ENCODE measurements at regions not wholly inside any gene's neighbourhood (a gene's known extent, or its start where the extent isn't known, plus 50 kb on each side); places are given as distances from the start of the nearest gene placed in this dataset.

DNA sequence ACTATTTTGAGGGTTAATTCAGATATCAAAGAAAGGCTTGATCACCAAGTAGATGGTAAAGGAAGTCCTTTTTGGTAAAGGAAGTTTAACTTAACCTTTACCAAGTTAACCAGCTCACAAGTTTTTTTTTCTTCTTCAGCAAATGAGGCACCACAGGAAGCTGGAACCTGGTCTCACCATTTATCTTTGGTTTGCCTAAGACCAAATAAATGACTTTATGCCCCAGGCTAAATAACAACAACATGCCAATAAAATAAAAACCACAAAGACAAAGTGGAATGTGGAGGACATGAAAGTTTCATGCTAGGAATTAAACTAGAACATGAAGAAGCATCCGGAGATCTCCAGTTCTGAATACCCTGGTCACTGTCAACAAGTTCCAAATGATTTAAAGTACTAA lies 116.8 kb upstream of the PRICKLE1 start:
- H2BK120ac ChIP-seq (ENCODE audit: low read depth, low read length), result no peak overlapping the region
- WGBS, result 83% methylated on average over 1 of the region's 1 CpG

DNA sequence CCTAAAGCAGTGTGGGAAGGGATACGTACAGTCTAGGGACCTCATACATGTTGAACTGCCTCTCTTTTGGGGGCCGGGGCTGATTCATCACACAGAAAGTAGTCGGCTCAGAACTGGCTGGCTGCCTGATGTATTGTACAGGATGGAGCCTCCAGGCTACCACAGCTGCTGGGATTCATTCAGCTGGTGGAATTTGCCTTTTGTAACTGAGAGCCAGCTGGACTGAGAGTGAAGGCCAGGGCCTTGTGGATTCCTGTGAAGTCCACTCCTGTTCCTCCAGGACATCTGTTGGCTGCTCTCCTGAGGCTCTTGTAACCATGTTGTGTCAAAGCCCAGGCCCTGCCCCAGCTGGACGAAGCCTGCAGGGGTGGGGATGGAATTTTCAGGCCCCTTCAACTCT lies 116.3 kb upstream of the PRICKLE1 start:
- peak overlapping the region; percentile 79 for H3K27ac ChIP-seq (ENCODE audit: low read length, poor library complexity, severe bottlenecking)
- no peaks in the 10 kb centered on the region for H3K9me3 ChIP-seq (ENCODE audit: control insufficient read depth, low read length)
- H3K27me3 ChIP-seq (ENCODE audit: control insufficient read depth in 1 of 2, insufficient read depth in 1 of 2, low read length in 2 of 2), result no peaks in the 10 kb centered on the region
- no peak overlapping the region for H3K14ac ChIP-seq (ENCODE audit: low read length in 2 of 2)
- WGBS, result 29% methylated on average over 3 of the region's 4 CpGs
- no peaks in the 10 kb centered on the region for H3K36me3 ChIP-seq (ENCODE audit: control insufficient read depth in 1 of 2, insufficient read depth in 2 of 2, low read depth in 1 of 2, low read length in 2 of 2)
- H3K23ac ChIP-seq (ENCODE audit: low read length in 2 of 2), result no peak overlapping the region
- H2AFZ ChIP-seq (ENCODE audit: low read depth, low read length), result no peak overlapping the region
- no peak overlapping the region for H3K18ac ChIP-seq (ENCODE audit: low read depth in 1 of 2, low read length in 2 of 2)
- no peak overlapping the region for H2BK120ac ChIP-seq (ENCODE audit: low read depth, low read length)
- no peak overlapping the region for H2BK15ac ChIP-seq (ENCODE audit: low read depth, poor library complexity, severe bottlenecking)
- peak; percentile 76 for DNase-seq
- peak overlapping the region; percentile 41 for H3K9ac ChIP-seq (ENCODE audit: low read length)
- H2BK12ac ChIP-seq (ENCODE audit: low read length in 2 of 2), result no peak overlapping the region
- no peak overlapping the region for H4K8ac ChIP-seq (ENCODE audit: low read length)
- H3K4me1 ChIP-seq (ENCODE audit: control insufficient read depth, insufficient read depth, low read depth, low read length), result peaks cover 4% of the 10 kb centered on the region
- H4K91ac ChIP-seq (ENCODE audit: low read length), result no peak overlapping the region
- H3K79me1 ChIP-seq (replicated peaks; ENCODE audit: low read length, poor library complexity, severe bottlenecking), result no peaks in the 10 kb centered on the region
- no peak overlapping the region for H2AK5ac ChIP-seq (ENCODE audit: low read length, severe bottlenecking)
- H3K4me2 ChIP-seq (ENCODE audit: low read length, poor library complexity, severe bottlenecking), result no peak overlapping the region
- H3K4me3 ChIP-seq (ENCODE audit: insufficient read depth in 1 of 2, low read depth in 1 of 2, low read length in 2 of 2), result no peak overlapping the region
- no peak overlapping the region for H3K4ac ChIP-seq (ENCODE audit: low read depth in 1 of 2, low read length in 2 of 2)
- H2BK5ac ChIP-seq (ENCODE audit: low read depth, low read length, poor library complexity, severe bottlenecking), result no peak overlapping the region

More for the DNA sequence above, 116.8 kb upstream of the PRICKLE1 start:
- Histone ChIP-seq H3K14ac (ENCODE audit: low read length in 2 of 2) (no peak overlapping the region), H2BK12ac (ENCODE audit: low read length in 2 of 2) (no peak overlapping the region), H3K4ac (ENCODE audit: low read depth in 1 of 2, low read length in 2 of 2) (no peak overlapping the region), H3K27me3 (ENCODE audit: control insufficient read depth in 1 of 2, insufficient read depth in 1 of 2, low read length in 2 of 2) (no peaks in the 10 kb centered on the region), H2AFZ (ENCODE audit: low read depth, low read length) (no peak overlapping the region), H3K18ac (ENCODE audit: low read depth in 1 of 2, low read length in 2 of 2) (no peak overlapping the region), H3K4me1 (ENCODE audit: control insufficient read depth, insufficient read depth, low read depth, low read length) (peaks cover 4% of the 10 kb centered on the region), H3K23ac (ENCODE audit: low read length in 2 of 2) (no peak overlapping the region), H4K8ac (ENCODE audit: low read length) (no peak overlapping the region), H2BK15ac (ENCODE audit: low read depth, poor library complexity, severe bottlenecking) (no peak overlapping the region), H3K27ac (ENCODE audit: low read length, poor library complexity, severe bottlenecking) (peak overlapping the region; percentile 79), H3K4me3 (ENCODE audit: insufficient read depth in 1 of 2, low read depth in 1 of 2, low read length in 2 of 2) (no peak overlapping the region), H2AK5ac (ENCODE audit: low read length, severe bottlenecking) (no peak overlapping the region), H3K4me2 (ENCODE audit: low read length, poor library complexity, severe bottlenecking) (no peak overlapping the region), H3K9me3 (ENCODE audit: control insufficient read depth, low read length) (no peaks in the 10 kb centered on the region), H3K36me3 (ENCODE audit: control insufficient read depth in 1 of 2, insufficient read depth in 2 of 2, low read depth in 1 of 2, low read length in 2 of 2) (no peaks in the 10 kb centered on the region), H4K91ac (ENCODE audit: low read length) (no peak overlapping the region), H3K9ac (ENCODE audit: low read length) (peak overlapping the region; percentile 41), H3K79me1 (replicated peaks; ENCODE audit: low read length, poor library complexity, severe bottlenecking) (no peaks in the 10 kb centered on the region), H2BK5ac (ENCODE audit: low read depth, low read length, poor library complexity, severe bottlenecking) (peak overlapping the region; percentile 57)
- DNase-seq, result no peak

DNA sequence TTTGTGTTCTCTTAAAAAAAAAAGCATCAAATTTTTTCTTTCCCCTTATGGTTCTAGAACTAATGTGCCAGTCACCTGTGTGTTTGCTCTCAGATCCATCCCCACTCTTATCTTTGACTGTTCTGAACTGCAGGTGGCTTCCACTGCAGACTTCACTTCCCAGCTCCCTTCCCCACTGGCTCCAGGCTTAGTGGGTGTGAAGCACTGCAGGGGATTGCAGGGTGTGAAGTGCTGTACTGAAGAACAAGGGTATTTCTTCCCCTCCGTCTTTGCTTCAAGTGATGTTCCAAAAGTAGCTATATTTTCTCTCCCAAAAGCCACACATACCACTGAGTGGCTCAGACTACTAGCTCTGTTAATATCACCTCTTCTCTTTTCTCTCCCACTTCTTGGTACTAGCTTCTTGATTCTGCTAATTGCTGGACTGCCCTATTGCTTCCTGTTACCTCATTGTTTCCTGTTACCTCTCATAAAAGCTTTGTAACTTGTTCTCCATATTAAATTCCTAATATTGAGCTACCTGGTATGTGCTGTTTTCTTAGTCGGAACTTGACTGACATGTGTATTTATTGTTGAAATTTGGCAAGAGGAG lies 115.4 kb upstream of the PRICKLE1 start:
- no peaks in the 10 kb centered on the region for H3K9me3 ChIP-seq (ENCODE audit: control insufficient read depth, low read length)
- no peak for DNase-seq
- WGBS, result 48% methylated on average over 1 of the region's 2 CpGs
- H2AK5ac ChIP-seq (ENCODE audit: low read length, severe bottlenecking), result no peak overlapping the region
- H3K27ac ChIP-seq (ENCODE audit: low read length, poor library complexity, severe bottlenecking), result no peak overlapping the region
- H2BK15ac ChIP-seq (ENCODE audit: low read depth, poor library complexity, severe bottlenecking), result no peak overlapping the region
- H3K18ac ChIP-seq (ENCODE audit: low read depth in 1 of 2, low read length in 2 of 2), result no peak overlapping the region
- H3K4me3 ChIP-seq (ENCODE audit: insufficient read depth in 1 of 2, low read depth in 1 of 2, low read length in 2 of 2), result no peak overlapping the region
- no peak overlapping the region for H2BK12ac ChIP-seq (ENCODE audit: low read length in 2 of 2)
- H3K14ac ChIP-seq (ENCODE audit: low read length in 2 of 2), result peak overlapping the region in 1 of 2 experiments; percentile 75
- peaks cover 4% of the 10 kb centered on the region for H3K4me1 ChIP-seq (ENCODE audit: control insufficient read depth, insufficient read depth, low read depth, low read length)
- no peaks in the 10 kb centered on the region for H3K27me3 ChIP-seq (ENCODE audit: control insufficient read depth in 1 of 2, insufficient read depth in 1 of 2, low read length in 2 of 2)
- no peak overlapping the region for H3K9ac ChIP-seq (ENCODE audit: low read length)
- no peak overlapping the region for H4K91ac ChIP-seq (ENCODE audit: low read length)
- H3K4ac ChIP-seq (ENCODE audit: low read depth in 1 of 2, low read length in 2 of 2), result no peak overlapping the region
- H3K23ac ChIP-seq (ENCODE audit: low read length in 2 of 2), result no peak overlapping the region
- H2BK120ac ChIP-seq (ENCODE audit: low read depth, low read length), result no peak overlapping the region
- H4K8ac ChIP-seq (ENCODE audit: low read length), result no peak overlapping the region
- H3K36me3 ChIP-seq (ENCODE audit: control insufficient read depth in 1 of 2, insufficient read depth in 2 of 2, low read depth in 1 of 2, low read length in 2 of 2), result no peaks in the 10 kb centered on the region
- H2AFZ ChIP-seq (ENCODE audit: low read depth, low read length), result no peak overlapping the region
- no peak overlapping the region for H3K4me2 ChIP-seq (ENCODE audit: low read length, poor library complexity, severe bottlenecking)
- no peaks in the 10 kb centered on the region for H3K79me1 ChIP-seq (replicated peaks; ENCODE audit: low read length, poor library complexity, severe bottlenecking)
- no peak overlapping the region for H2BK5ac ChIP-seq (ENCODE audit: low read depth, low read length, poor library complexity, severe bottlenecking)

- Histone ChIP-seq H3K4me3 (ENCODE audit: insufficient read depth in 1 of 2, low read depth in 1 of 2, low read length in 2 of 2) (no peak overlapping the region), H3K36me3 (ENCODE audit: control insufficient read depth in 1 of 2, insufficient read depth in 2 of 2, low read depth in 1 of 2, low read length in 2 of 2) (no peaks in the 10 kb centered on the region), H3K23ac (ENCODE audit: low read length in 2 of 2) (no peak overlapping the region), H4K91ac (ENCODE audit: low read length) (no peak overlapping the region), H3K4me1 (ENCODE audit: control insufficient read depth, insufficient read depth, low read depth, low read length) (peaks cover 4% of the 10 kb centered on the region), H3K18ac (ENCODE audit: low read depth in 1 of 2, low read length in 2 of 2) (no peak overlapping the region), H3K27ac (ENCODE audit: low read length, poor library complexity, severe bottlenecking) (no peak overlapping the region), H3K79me1 (replicated peaks; ENCODE audit: low read length, poor library complexity, severe bottlenecking) (no peaks in the 10 kb centered on the region), H3K14ac (ENCODE audit: low read length in 2 of 2) (no peak overlapping the region), H2BK15ac (ENCODE audit: low read depth, poor library complexity, severe bottlenecking) (no peak overlapping the region), H3K4me2 (ENCODE audit: low read length, poor library complexity, severe bottlenecking) (no peak overlapping the region), H2AFZ (ENCODE audit: low read depth, low read length) (no peak overlapping the region), H3K9me3 (ENCODE audit: control insufficient read depth, low read length) (no peaks in the 10 kb centered on the region), H3K27me3 (ENCODE audit: control insufficient read depth in 1 of 2, insufficient read depth in 1 of 2, low read length in 2 of 2) (no peaks in the 10 kb centered on the region), H2BK5ac (ENCODE audit: low read depth, low read length, poor library complexity, severe bottlenecking) (no peak overlapping the region), H2BK120ac (ENCODE audit: low read depth, low read length) (no peak overlapping the region), H2BK12ac (ENCODE audit: low read length in 2 of 2) (no peak overlapping the region), H2AK5ac (ENCODE audit: low read length, severe bottlenecking) (peak overlapping the region; percentile 80), H3K9ac (ENCODE audit: low read length) (no peak overlapping the region), H3K4ac (ENCODE audit: low read depth in 1 of 2, low read length in 2 of 2) (no peak overlapping the region), H4K8ac (ENCODE audit: low read length) (no peak overlapping the region)
- no peak for DNase-seq
These were observed 114.8 kb upstream of the PRICKLE1 start for GRCh38 chr12:42704340-42704739.
